Sigmoid colon (tissue), 6 donors: ENCODE measurements at regions not wholly inside any gene's neighbourhood (a gene's known extent, or its start where the extent isn't known, plus 50 kb on each side); places are given as distances from the start of the nearest gene placed in this dataset.

Source experiments
- DNase-seq: peaks from one replicate; pipeline ENCODE4 v3.0.0-alpha.2; 2019
- H3K27ac ChIP-seq, 4 donors: fragments of 200-600 bp; sonication (generic); one replicate each; pipeline ENCODE4 v1.5.1; 2016 to 2019; ENCODE audit warnings: mild to moderate bottlenecking in 1 of 4
- H3K27me3 ChIP-seq, 3 donors: fragments of 200-600 bp; sonication (generic); one replicate each; pipeline ENCODE4 v1.5.1; 2019; ENCODE audit warnings: mild to moderate bottlenecking in 1 of 3
- H3K36me3 ChIP-seq, 4 donors: fragments of 200-600 bp; sonication (generic); one replicate each; pipeline ENCODE4 v1.5.1; 2016 to 2019
- H3K4me1 ChIP-seq, 4 donors: fragments of 200-600 bp; sonication (generic); one replicate each; pipeline ENCODE4 v1.5.1; 2017 to 2019
- H3K4me3 ChIP-seq, 4 donors: fragments of 200-600 bp; sonication (generic); one replicate each; pipeline ENCODE4 v1.5.1; 2017 to 2019; ENCODE audit warnings: mild to moderate bottlenecking in 2 of 4, moderate library complexity in 1 of 4
- H3K9me3 ChIP-seq, 4 donors: fragments of 200-600 bp in 3 of 4; sonication (generic) in 3 of 4; one replicate each; pipeline versions ENCODE4 v1.5.1 to v1.6.1; 2013 to 2019
- EP300 ChIP-seq, 4 donors: sonication (generic); formaldehyde crosslinking; IDR thresholded peaks; one replicate each; pipeline ENCODE4 v1.6.1; 2017; ENCODE audit warnings: antibody characterized with exemption in 4 of 4
- POLR2A ChIP-seq, 2 donors: fragments of 450-650 bp; IDR thresholded peaks; one replicate each; pipeline ENCODE4 v1.6.1; 2016; ENCODE audit warnings: antibody characterized with exemption in 2 of 2, mild to moderate bottlenecking in 2 of 2, moderate library complexity in 2 of 2
- POLR2AphosphoS5 ChIP-seq, 4 donors: sonication (generic); formaldehyde crosslinking; IDR thresholded peaks; one replicate each; pipeline ENCODE4 v1.6.1; 2017; ENCODE audit warnings: antibody characterized with exemption in 4 of 4
- WGBS, 2 donors: extraction: QIAGEN DNeasy Blood & Tissue Kit; methylation state at CpG; one replicate each; pipeline ENCODE4 v1.1.7; 2013; 5-methylcytosine and 5-hydroxymethylcytosine counted together
- intact Hi-C: fragments of 100-400 bp; cut with DNase I; formaldehyde crosslinking; loops from one replicate; pipeline ENCODE4 v1.15.1; 2023
- TF ChIP-seq, protein P1 (sequence below), 4 experiments: fragments of 450-650 bp in 3 of 4; fragments of 200-600 bp in 1 of 4; IDR thresholded peaks; one replicate each; pipeline ENCODE4 v1.5.1; 2016 to 2019; ENCODE audit warnings: antibody characterized with exemption in 4 of 4, mild to moderate bottlenecking in 3 of 4, moderate library complexity in 2 of 4
- donor health status: healthy with polysubstance abuse.
- donor health status: healthy.

DNA sequence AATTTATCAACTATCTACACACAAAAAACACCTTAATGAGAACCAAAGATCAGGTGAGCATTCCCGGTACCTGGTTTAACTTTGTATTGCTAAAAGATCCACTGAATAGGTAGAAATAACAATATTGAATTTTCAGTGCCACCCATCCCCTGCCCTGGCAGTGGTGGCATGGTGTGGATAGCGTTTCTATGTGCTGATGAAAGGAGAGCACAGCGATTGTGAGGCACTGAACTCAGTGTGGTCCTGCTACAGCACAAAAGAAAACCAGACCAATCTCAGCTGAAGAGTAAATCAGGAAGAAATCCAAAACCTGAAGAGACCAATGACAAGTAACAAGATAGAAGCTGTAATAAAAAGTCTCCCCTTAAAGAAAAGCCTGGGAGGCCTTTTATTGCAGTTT, 984.6 kb upstream of the AGA start:
- TF ChIP-seq EP300 (IDR thresholded peaks at IDR 0.05): no peak
- TF ChIP-seq, protein P1, sequence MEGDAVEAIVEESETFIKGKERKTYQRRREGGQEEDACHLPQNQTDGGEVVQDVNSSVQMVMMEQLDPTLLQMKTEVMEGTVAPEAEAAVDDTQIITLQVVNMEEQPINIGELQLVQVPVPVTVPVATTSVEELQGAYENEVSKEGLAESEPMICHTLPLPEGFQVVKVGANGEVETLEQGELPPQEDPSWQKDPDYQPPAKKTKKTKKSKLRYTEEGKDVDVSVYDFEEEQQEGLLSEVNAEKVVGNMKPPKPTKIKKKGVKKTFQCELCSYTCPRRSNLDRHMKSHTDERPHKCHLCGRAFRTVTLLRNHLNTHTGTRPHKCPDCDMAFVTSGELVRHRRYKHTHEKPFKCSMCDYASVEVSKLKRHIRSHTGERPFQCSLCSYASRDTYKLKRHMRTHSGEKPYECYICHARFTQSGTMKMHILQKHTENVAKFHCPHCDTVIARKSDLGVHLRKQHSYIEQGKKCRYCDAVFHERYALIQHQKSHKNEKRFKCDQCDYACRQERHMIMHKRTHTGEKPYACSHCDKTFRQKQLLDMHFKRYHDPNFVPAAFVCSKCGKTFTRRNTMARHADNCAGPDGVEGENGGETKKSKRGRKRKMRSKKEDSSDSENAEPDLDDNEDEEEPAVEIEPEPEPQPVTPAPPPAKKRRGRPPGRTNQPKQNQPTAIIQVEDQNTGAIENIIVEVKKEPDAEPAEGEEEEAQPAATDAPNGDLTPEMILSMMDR (IDR thresholded peaks at IDR 0.05): no peak
- TF ChIP-seq POLR2AphosphoS5 (IDR thresholded peaks at IDR 0.05): no peak
- Histone ChIP-seq H3K4me1 (no peaks in the 10 kb centered on the region), H3K27me3 (no peaks in the 10 kb centered on the region), H3K4me3 (no peak overlapping the region), H3K9me3 (no peaks in the 10 kb centered on the region), H3K27ac (no peak overlapping the region), H3K36me3 (no peaks in the 10 kb centered on the region)
- no peak for DNase-seq
- WGBS, 2 donors: 89 to 93% methylated on average over 3 of the region's 3 CpGs
- intact Hi-C loops: no loop called here

DNA sequence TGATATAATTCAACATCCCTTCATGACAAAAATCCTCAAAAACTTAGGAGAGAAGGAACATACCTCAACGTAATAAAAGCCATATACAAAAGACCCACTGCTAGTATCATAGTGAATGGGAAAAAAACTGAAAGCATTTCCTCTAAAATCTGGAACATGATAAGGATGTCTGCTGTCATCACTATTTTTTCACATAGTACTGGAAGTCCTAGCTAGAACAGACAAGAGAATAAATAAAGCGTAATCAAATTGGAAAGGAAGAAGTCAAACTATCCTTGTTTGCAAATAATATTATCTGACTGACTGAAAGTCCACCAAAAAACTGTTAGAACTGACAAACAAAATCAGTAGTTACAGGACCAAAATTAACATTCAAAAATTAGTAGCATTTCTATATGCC, 985.4 kb upstream of the AGA start:
- Histone ChIP-seq H3K4me3 (no peak overlapping the region), H3K27me3 (no peaks in the 10 kb centered on the region), H3K4me1 (no peaks in the 10 kb centered on the region), H3K9me3 (no peaks in the 10 kb centered on the region), H3K36me3 (no peaks in the 10 kb centered on the region), H3K27ac (no peak overlapping the region)
- 87 to 90% methylated on average over 2 of the region's 2 CpGs for WGBS, 2 donors
- TF ChIP-seq, protein P1 (IDR thresholded peaks at IDR 0.05): no peak
- TF ChIP-seq POLR2A (IDR thresholded peaks at IDR 0.05) (no peak), POLR2AphosphoS5 (IDR thresholded peaks at IDR 0.05) (no peak), EP300 (IDR thresholded peaks at IDR 0.05) (no peak)
- DNase-seq: no peak
- intact Hi-C loops: no loop called here

DNA sequence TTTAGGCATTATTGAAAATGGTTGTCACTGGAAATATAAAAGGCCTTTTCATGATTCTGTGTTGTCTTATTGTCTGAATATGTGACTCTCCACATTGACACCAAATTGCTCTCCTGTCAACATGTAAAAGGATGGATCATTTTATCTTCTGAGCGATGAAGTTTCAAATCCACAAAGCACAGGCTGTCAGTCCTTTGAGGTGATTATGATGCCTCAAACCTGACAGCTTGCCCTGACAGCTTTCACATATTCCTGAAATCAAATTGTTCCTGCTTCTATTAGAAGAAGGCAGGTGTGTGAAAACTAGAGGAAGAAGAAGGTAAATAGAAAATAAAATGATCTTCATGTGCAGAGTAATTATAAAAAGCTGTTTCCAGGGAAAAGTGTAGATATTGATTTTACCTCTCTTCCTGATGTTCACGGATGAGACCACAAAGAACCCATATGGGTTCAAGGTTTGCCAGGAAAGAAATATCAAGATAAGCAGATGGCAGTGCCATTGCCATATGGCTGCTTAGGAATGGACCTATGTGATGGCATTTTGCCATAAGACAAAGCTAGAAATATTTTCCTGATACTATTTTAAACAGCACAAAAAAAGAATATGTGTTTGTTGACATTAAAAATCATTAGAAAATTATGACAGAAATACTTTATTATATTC, 1006.3 kb upstream of the AGA start:
- no peaks in the 10 kb centered on the region for H3K36me3 ChIP-seq
- intact Hi-C loops: no loop called here
- no peak for DNase-seq
- no peak overlapping the region for H3K27ac ChIP-seq
- H3K27me3 ChIP-seq: no peaks in the 10 kb centered on the region
- WGBS, 2 donors: 75 to 87% methylated on average over 2 of the region's 2 CpGs
- no peaks in the 10 kb centered on the region for H3K9me3 ChIP-seq
- TF ChIP-seq EP300 (IDR thresholded peaks at IDR 0.05) (no peak), POLR2AphosphoS5 (IDR thresholded peaks at IDR 0.05) (no peak), POLR2A (IDR thresholded peaks at IDR 0.05) (no peak)
- no peaks in the 10 kb centered on the region for H3K4me1 ChIP-seq
- H3K4me3 ChIP-seq: no peak overlapping the region

DNA sequence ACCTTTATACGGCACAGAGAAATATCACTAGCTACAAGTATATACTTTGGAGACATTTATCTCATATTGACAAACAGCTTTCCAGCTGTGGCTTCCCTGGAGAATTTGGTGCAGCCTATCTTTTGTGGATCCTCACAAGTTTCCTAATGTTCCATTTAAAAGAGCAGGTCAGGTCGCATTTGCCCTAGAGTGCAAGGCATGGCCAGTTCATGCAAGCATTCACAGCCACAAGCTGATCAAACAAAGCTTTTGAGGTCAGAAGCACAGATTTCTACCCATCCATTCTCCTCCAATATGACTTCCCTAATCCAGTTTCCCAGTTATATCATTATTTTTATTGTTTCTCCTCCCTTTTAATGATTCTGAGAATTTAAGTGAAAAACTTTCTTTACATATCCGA, 1008.4 kb upstream of the AGA start:
- Histone ChIP-seq H3K27ac (no peak overlapping the region), H3K27me3 (no peaks in the 10 kb centered on the region), H3K4me1 (no peaks in the 10 kb centered on the region), H3K36me3 (no peaks in the 10 kb centered on the region), H3K4me3 (no peak overlapping the region), H3K9me3 (no peaks in the 10 kb centered on the region)
- 87 to 90% methylated on average over 3 of the region's 3 CpGs for WGBS, 2 donors
- TF ChIP-seq EP300 (IDR thresholded peaks at IDR 0.05) (no peak), POLR2AphosphoS5 (IDR thresholded peaks at IDR 0.05) (no peak), POLR2A (IDR thresholded peaks at IDR 0.05) (no peak)
- TF ChIP-seq, protein P1 (IDR thresholded peaks at IDR 0.05): no peak
- intact Hi-C loops: no loop called here
- DNase-seq: no peak

DNA sequence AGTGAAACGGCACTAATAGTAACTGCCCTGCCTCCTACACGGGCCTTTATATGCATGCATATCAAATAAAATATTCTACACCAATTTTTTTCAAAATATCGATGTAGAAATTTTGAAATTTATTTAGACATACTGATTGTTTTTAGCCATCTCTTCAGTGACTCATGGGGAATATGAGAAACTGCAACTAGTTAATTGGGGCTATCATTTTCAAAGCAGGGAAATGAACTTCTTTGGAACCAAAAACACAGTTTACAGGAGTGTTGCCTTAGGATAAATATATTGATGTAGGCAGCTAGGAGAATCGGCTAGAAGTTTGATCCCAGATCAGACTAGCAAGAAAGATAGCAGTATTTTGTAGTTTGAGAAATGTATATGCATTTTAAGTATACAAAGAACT, 1010.8 kb upstream of the AGA start:
- Histone ChIP-seq H3K36me3 (no peaks in the 10 kb centered on the region), H3K4me3 (no peak overlapping the region), H3K9me3 (no peaks in the 10 kb centered on the region), H3K27me3 (no peaks in the 10 kb centered on the region), H3K4me1 (no peaks in the 10 kb centered on the region), H3K27ac (no peak overlapping the region)
- no peak for TF ChIP-seq POLR2AphosphoS5 (IDR thresholded peaks at IDR 0.05)
- TF ChIP-seq, protein P1 (IDR thresholded peaks at IDR 0.05): no peak
- TF ChIP-seq POLR2A (IDR thresholded peaks at IDR 0.05): no peak
- TF ChIP-seq EP300 (IDR thresholded peaks at IDR 0.05): no peak
- DNase-seq: no peak
- intact Hi-C loops: no loop called here
- WGBS, 2 donors: 89 to 90% methylated on average over 4 of the region's 4 CpGs
